ENCODE measurements at regions not wholly inside any gene's neighbourhood (a gene's known extent, or its start where the extent isn't known, plus 50 kb on each side); places are given as distances from the start of the nearest gene placed in this dataset.

DNA sequence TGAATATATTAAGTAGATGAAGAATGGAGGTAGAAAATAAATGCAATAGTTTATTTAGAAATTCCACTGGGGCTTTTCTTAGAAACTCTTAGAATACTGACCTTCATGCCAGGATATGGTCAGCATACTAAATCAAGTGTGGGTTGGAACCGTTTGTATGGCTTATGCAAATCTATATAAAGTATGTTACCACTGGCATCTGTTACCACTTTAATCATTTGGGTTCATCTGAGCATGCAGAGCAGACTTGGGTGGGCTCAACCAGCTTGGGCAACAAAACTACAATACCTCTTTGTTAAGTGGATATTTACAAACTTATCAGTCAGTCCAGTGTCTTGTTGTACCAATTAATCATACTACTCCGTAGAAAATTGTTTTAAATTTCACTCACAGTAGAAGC is 125.8 kb downstream of the CRPPA start:
- Mint-ChIP-seq H3K4me1 (ENCODE audit: low read depth, unreplicated experiment) (peaks cover 9% of the 10 kb centered on the region), H3K27ac (ENCODE audit: unreplicated experiment) (no peak overlapping the region), H3K4me3 (ENCODE audit: unreplicated experiment) (no peak overlapping the region), H3K36me3 (ENCODE audit: low read depth, unreplicated experiment) (no peaks in the 10 kb centered on the region), H3K27me3 (ENCODE audit: low read depth, unreplicated experiment) (no peaks in the 10 kb centered on the region), H3K9me3 (ENCODE audit: unreplicated experiment) (no peaks in the 10 kb centered on the region)
- Histone ChIP-seq H3K79me2 (ENCODE audit: insufficient read depth, low read length) (no peaks in the 10 kb centered on the region), H3K9me3 (ENCODE audit: insufficient read depth, low read depth, low read length) (no peaks in the 10 kb centered on the region), H3K27ac (ENCODE audit: low read depth, low read length) (no peak overlapping the region), H3K27me3 (ENCODE audit: insufficient read depth, low read length) (no peaks in the 10 kb centered on the region), H3K4me1 (ENCODE audit: insufficient read depth, low read length) (no peaks in the 10 kb centered on the region), H3K4me2 (ENCODE audit: low read length) (no peak overlapping the region), H3K9ac (ENCODE audit: low read length) (no peak overlapping the region), H3K4me3 (ENCODE audit: insufficient read depth, low read depth, low read length) (no peak overlapping the region), H4K20me1 (ENCODE audit: insufficient read depth, low read length) (no peaks in the 10 kb centered on the region), H2AFZ (ENCODE audit: low read depth, low read length) (no peak overlapping the region), H3K36me3 (ENCODE audit: insufficient read depth, low read length) (no peaks in the 10 kb centered on the region)
- DNase-seq (ENCODE audit: low read depth): peak; percentile 58
- FAIRE-seq: no peak
- no peak for TF ChIP-seq EZH2 (IDR thresholded peaks at IDR 0.05; ENCODE audit: insufficient read depth, low read length)
- TF ChIP-seq, protein P1, sequence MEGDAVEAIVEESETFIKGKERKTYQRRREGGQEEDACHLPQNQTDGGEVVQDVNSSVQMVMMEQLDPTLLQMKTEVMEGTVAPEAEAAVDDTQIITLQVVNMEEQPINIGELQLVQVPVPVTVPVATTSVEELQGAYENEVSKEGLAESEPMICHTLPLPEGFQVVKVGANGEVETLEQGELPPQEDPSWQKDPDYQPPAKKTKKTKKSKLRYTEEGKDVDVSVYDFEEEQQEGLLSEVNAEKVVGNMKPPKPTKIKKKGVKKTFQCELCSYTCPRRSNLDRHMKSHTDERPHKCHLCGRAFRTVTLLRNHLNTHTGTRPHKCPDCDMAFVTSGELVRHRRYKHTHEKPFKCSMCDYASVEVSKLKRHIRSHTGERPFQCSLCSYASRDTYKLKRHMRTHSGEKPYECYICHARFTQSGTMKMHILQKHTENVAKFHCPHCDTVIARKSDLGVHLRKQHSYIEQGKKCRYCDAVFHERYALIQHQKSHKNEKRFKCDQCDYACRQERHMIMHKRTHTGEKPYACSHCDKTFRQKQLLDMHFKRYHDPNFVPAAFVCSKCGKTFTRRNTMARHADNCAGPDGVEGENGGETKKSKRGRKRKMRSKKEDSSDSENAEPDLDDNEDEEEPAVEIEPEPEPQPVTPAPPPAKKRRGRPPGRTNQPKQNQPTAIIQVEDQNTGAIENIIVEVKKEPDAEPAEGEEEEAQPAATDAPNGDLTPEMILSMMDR (IDR thresholded peaks at IDR 0.05; ENCODE audit: insufficient read depth, low read depth, low read length): no peak

DNA sequence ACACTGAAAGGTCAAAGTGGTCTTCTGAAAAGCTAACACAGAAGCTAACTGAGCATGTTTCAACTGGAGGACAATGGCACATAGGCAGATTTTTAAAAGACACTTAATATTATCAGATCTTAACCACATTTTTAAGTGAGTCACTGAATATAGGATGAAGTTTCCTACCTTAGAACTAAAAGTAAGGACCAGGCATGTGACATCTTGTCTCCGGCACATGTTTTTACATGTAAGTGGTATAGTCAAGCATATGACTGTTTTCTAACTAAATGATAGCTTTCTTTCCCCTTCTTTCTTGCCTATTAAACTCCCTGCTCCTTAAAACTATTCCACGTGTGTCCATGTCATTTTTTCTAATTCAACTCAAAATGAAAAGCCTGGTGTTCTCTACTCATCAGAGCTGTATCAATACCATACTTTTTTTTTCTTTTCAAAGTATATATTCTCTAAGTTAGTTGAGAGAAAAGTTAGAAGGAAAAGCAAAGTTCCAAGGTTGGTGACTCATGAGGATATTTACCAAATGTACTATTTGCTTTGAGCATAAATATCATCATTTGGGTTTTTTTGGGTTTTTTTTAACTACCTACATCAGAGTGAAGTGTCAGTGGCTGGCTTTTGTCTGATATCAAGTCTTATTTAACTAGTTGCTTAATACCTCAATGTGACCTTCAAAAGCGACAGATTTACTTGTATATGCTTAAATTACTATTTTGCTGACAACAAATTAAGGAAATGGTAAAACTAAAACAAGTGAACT is 127.5 kb downstream of the CRPPA start:
- Histone ChIP-seq H3K36me3 (ENCODE audit: insufficient read depth, low read length) (no peaks in the 10 kb centered on the region), H3K4me2 (ENCODE audit: low read length) (no peak overlapping the region), H4K20me1 (ENCODE audit: insufficient read depth, low read length) (no peaks in the 10 kb centered on the region), H3K4me3 (ENCODE audit: insufficient read depth, low read depth, low read length) (no peak overlapping the region), H3K27me3 (ENCODE audit: insufficient read depth, low read length) (no peaks in the 10 kb centered on the region), H3K79me2 (ENCODE audit: insufficient read depth, low read length) (no peaks in the 10 kb centered on the region), H2AFZ (ENCODE audit: low read depth, low read length) (no peak overlapping the region), H3K4me1 (ENCODE audit: insufficient read depth, low read length) (no peaks in the 10 kb centered on the region), H3K9me3 (ENCODE audit: insufficient read depth, low read depth, low read length) (no peaks in the 10 kb centered on the region), H3K27ac (ENCODE audit: low read depth, low read length) (no peak overlapping the region), H3K9ac (ENCODE audit: low read length) (no peak overlapping the region)
- no peak for DNase-seq (ENCODE audit: low read depth)
- Mint-ChIP-seq H3K27me3 (ENCODE audit: low read depth, unreplicated experiment) (no peaks in the 10 kb centered on the region), H3K36me3 (ENCODE audit: low read depth, unreplicated experiment) (no peaks in the 10 kb centered on the region), H3K4me3 (ENCODE audit: unreplicated experiment) (no peak overlapping the region), H3K4me1 (ENCODE audit: low read depth, unreplicated experiment) (peaks cover 9% of the 10 kb centered on the region), H3K9me3 (ENCODE audit: unreplicated experiment) (no peaks in the 10 kb centered on the region), H3K27ac (ENCODE audit: unreplicated experiment) (no peak overlapping the region)
- no peak for TF ChIP-seq EZH2 (IDR thresholded peaks at IDR 0.05; ENCODE audit: insufficient read depth, low read length)
- TF ChIP-seq, protein P1 (IDR thresholded peaks at IDR 0.05; ENCODE audit: insufficient read depth, low read depth, low read length): no peak
- no peak for FAIRE-seq

DNA sequence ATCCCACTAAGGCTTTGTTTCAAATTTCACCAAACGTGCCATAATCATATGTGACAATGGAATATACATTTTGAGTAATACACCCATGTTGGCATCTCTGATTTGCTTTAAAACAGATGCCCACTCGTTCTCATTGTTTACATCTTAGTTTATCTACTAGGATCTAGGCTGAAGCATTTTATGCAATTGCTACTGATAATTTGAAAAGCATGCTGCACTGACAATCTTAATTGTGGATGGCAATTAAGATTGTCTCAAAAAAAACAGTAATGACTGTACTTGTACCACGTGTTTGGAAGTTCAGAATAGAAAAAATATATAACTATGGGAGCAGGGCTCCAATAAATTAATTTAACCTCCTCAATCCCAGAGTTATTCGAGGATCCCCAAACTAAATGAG is 136.8 kb downstream of the CRPPA start:
- no peak overlapping the region for H3K9ac ChIP-seq (ENCODE audit: low read length)
- no peaks in the 10 kb centered on the region for H3K27me3 ChIP-seq (ENCODE audit: insufficient read depth, low read length)
- no peaks in the 10 kb centered on the region for H3K4me1 ChIP-seq (ENCODE audit: insufficient read depth, low read length)
- H3K4me1 Mint-ChIP-seq (ENCODE audit: low read depth, unreplicated experiment): no peaks in the 10 kb centered on the region
- no peak overlapping the region for H3K27ac Mint-ChIP-seq (ENCODE audit: unreplicated experiment)
- H3K4me3 ChIP-seq (ENCODE audit: insufficient read depth, low read depth, low read length): no peak overlapping the region
- no peaks in the 10 kb centered on the region for H3K36me3 Mint-ChIP-seq (ENCODE audit: low read depth, unreplicated experiment)
- TF ChIP-seq, protein P1 (IDR thresholded peaks at IDR 0.05; ENCODE audit: insufficient read depth, low read depth, low read length): no peak
- no peak for TF ChIP-seq EZH2 (IDR thresholded peaks at IDR 0.05; ENCODE audit: insufficient read depth, low read length)
- H3K4me2 ChIP-seq (ENCODE audit: low read length): no peak overlapping the region
- H4K20me1 ChIP-seq (ENCODE audit: insufficient read depth, low read length): no peaks in the 10 kb centered on the region
- no peaks in the 10 kb centered on the region for H3K79me2 ChIP-seq (ENCODE audit: insufficient read depth, low read length)
- no peak for FAIRE-seq
- H3K4me3 Mint-ChIP-seq (ENCODE audit: unreplicated experiment): no peak overlapping the region
- no peak overlapping the region for H3K27ac ChIP-seq (ENCODE audit: low read depth, low read length)
- no peaks in the 10 kb centered on the region for H3K36me3 ChIP-seq (ENCODE audit: insufficient read depth, low read length)
- no peak overlapping the region for H2AFZ ChIP-seq (ENCODE audit: low read depth, low read length)
- H3K9me3 ChIP-seq (ENCODE audit: insufficient read depth, low read depth, low read length): no peaks in the 10 kb centered on the region
- H3K27me3 Mint-ChIP-seq (ENCODE audit: low read depth, unreplicated experiment): no peaks in the 10 kb centered on the region
- no peak for DNase-seq (ENCODE audit: low read depth)
- peaks cover 2% of the 10 kb centered on the region for H3K9me3 Mint-ChIP-seq (ENCODE audit: unreplicated experiment)

All from astrocyte (in vitro differentiated cells and primary cell).